GM13976 (cell line): ENCODE measurements at regions not wholly inside any gene's neighbourhood (a gene's known extent, or its start where the extent isn't known, plus 50 kb on each side); places are given as distances from the start of the nearest gene placed in this dataset.

Experiments used
- DNase-seq: peaks from one replicate; pipeline ENCODE4 v3.0.0; 2012; ENCODE audit warnings: low spot score
- in situ Hi-C: fragments of 300-500 bp; cut with MboI; formaldehyde crosslinking; loops from one replicate; pipeline ENCODE4 v1.12.0; 2022; ENCODE audit warnings: low sequenced_read_pairs, mixed read lengths, inconsistent platforms; ENCODE audit not compliant: unreplicated experiment
- TF ChIP-seq, protein P1 (sequence below): IDR thresholded peaks from 2 replicates; pipeline ENCODE4 v1.5.1; 2012; ENCODE audit warnings: borderline replicate concordance, mild to moderate bottlenecking; ENCODE audit not compliant: insufficient read depth; ENCODE audit errors: extremely low read depth, missing control alignments, control extremely low read depth

DNA sequence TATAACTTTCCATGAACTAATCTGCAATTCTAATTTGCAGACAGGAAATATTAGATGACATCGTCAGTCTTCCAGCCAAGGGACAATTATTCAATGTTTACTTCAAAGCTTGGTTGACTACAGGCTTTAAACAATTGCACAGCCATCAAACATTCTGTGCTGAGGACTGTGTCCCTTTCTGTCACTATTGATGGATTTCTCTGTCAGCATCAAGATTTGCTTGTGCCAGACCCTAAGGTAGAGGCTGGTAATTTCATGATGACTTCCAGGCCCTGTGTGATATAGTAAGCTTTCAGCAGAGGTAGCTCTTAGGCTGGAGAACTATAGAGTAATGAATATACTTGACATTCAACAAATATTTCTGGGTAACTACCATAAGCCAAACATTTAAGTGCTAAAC lies 229.3 kb upstream of the ACTBL2 start:
- TF ChIP-seq, protein P1, sequence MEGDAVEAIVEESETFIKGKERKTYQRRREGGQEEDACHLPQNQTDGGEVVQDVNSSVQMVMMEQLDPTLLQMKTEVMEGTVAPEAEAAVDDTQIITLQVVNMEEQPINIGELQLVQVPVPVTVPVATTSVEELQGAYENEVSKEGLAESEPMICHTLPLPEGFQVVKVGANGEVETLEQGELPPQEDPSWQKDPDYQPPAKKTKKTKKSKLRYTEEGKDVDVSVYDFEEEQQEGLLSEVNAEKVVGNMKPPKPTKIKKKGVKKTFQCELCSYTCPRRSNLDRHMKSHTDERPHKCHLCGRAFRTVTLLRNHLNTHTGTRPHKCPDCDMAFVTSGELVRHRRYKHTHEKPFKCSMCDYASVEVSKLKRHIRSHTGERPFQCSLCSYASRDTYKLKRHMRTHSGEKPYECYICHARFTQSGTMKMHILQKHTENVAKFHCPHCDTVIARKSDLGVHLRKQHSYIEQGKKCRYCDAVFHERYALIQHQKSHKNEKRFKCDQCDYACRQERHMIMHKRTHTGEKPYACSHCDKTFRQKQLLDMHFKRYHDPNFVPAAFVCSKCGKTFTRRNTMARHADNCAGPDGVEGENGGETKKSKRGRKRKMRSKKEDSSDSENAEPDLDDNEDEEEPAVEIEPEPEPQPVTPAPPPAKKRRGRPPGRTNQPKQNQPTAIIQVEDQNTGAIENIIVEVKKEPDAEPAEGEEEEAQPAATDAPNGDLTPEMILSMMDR: no peak
- in situ Hi-C loops: no loop called here
- DNase-seq: no peak

DNA sequence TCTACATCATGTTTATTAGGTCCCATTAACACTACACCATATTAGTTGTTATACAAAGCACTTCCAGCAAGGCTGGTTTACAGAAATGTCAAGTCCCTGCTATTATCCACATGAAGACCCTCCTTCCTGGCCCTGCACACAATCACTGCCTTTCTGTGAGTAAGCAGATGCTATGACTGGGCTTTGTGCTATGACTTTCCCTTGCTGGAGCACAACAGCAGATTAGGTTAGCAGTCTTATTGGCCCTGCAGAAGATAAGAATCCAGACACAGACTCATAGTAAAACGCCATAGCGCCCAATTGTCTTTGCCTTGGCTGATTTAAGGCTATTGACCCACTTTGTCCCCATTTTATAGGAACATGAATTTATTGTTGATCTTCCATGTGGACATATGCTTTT lies 228.9 kb upstream of the ACTBL2 start:
- no peak for DNase-seq
- TF ChIP-seq, protein P1: no peak
- in situ Hi-C loops: no loop called here

DNA sequence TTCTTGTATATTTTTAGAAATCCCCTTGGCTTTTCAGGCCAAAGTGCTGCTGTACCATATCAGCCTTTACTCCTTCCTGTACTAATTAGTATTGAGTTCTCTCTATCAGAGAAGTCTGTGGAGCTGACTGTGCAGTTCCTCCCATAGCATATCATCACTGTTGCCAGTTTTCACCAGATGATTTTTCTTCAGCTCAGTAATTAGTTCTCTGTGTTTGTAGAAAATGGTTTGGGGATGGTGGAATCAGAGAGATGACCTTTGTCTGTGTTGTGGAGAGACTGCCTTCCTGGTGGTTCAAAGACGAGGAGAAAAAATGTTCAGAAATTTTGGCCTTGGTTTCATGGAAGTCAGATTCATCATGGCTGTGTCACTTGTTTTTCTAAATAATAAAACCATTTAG lies 227.5 kb upstream of the ACTBL2 start:
- TF ChIP-seq, protein P1: no peak
- DNase-seq: no peak
- in situ Hi-C loops: no loop called here

DNA sequence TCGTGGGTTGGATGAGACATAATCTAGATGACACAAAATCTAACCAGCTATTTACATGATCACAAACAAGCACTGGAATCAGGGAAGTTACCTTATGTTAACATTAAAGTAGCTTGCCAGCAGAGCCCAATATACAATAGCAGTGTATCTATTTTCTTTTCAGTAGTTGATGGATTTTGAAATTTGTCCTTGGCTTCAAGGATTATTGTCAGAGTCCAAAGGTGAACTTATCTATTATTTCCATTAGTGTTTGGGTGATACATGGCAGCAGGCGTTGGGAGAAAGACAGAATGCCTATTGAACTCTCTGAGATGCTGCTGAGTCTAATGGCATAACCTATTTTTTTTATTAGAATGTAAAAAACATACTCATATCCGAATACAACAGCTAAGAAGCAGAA lies 223.2 kb upstream of the ACTBL2 start:
- in situ Hi-C loops: no loop called here
- TF ChIP-seq, protein P1: no peak
- no peak for DNase-seq

DNA sequence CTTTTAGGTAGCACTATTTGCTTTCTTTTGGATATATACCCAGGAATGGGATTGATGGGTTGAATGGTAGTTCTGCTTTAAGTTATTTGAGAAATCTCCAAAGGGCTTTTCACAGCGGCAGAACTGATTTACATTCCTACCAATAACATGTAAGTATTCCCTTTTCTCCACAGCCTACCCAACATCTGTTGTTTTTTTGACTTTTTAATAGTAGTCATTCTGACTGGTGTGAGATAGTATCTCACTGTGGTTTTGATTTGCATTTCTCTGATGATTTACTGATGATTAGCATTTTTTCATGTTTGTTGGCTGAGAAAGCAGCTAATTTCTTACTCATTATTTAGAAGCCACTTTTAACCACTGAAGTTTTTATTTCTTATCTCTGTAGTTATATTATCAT lies 221.1 kb upstream of the ACTBL2 start:
- TF ChIP-seq, protein P1: no peak
- in situ Hi-C loops: no loop called here
- DNase-seq: no peak

DNA sequence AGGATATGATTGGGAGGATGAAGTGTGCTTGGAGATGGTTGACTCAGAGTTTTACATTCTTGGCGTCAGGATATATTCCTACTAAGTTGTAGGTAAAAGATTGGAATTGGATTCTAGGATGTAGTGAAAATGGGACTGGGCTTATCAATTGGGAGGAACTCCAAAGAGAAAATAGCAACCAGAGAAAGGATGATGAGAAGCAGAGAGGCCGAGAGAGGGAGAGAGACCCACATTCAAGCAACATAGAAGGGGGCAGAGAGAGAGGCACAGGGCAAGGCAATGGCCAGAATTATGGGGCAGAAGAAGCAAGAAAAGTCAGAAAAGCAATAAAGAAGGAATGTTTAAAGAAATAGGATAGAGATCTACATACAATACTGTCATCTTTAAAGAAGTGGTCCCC lies 217.9 kb upstream of the ACTBL2 start:
- TF ChIP-seq, protein P1: no peak
- in situ Hi-C loops: no loop called here
- no peak for DNase-seq

DNA sequence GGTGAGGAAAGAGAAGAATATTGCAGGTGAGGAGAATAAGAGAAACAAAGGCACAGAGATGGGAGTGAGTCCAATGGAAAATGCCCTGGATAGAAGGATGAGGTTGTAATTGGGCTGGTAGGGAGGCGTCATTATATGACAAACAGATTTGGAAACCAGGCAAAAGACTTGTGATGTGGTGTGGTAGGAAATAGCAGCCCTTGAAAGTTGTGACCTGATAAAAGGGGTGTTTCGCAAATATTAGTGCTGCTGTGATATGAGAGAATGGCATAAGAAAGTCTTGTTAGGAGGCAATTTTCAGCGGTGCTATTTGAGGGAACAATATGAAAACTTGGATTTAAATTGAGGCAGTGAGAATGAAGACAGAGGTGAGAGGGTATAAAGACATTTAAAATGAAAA lies 217.5 kb upstream of the ACTBL2 start:
- TF ChIP-seq, protein P1: no peak
- DNase-seq: no peak
- in situ Hi-C loops: no loop called here
